H1 (cell line): ENCODE measurements at regions not wholly inside any gene's neighbourhood (a gene's known extent, or its start where the extent isn't known, plus 50 kb on each side); places are given as distances from the start of the nearest gene placed in this dataset.

ENCODE experiments used
- CTCF ChIA-PET: fragments of 300-600 bp; sonication (Branson Sonifier 250); formaldehyde crosslinking; loops from one replicate; lab custom pipeline; 2021; ENCODE audit not compliant: partially characterized antibody; lab: Charles Lee
- POLR2A ChIA-PET: fragments of 300-600 bp; sonication (Branson Sonifier 250); formaldehyde crosslinking; loops from one replicate; lab custom pipeline; 2021; ENCODE audit warnings: inconsistent platforms; ENCODE audit not compliant: partially characterized antibody; lab: Charles Lee
- DNase-seq, 2 experiments: peaks; one replicate each; pipeline versions ENCODE4 v3.0.0 to v3.0.0-alpha.2; 2010 to 2022; ENCODE audit warnings: low spot score in 2 of 2, low read depth in 1 of 2, mixed read lengths in 1 of 2
- FAIRE-seq: peaks from 2 replicates; lab custom pipeline; 2011; peaks lifted over from hg19 to GRCh38; lab: Jason Lieb, UNC
- H2AFZ ChIP-seq: 2 replicates; pipeline ENCODE4 v1.8.1; 2012; ENCODE audit warnings: low read length, inconsistent platforms
- H2AK5ac ChIP-seq: 2 replicates; pipeline ENCODE4 v1.6.1; 2013; ENCODE audit warnings: low read depth, low read length
- H2BK120ac ChIP-seq: replicated peaks from 2 replicates; pipeline ENCODE3; 2013; ENCODE audit warnings: low read depth, low read length, inconsistent platforms
- H2BK12ac ChIP-seq: 2 replicates; pipeline ENCODE4 v1.6.1; 2013; ENCODE audit warnings: low read depth, low read length
- H2BK15ac ChIP-seq: 2 replicates; pipeline ENCODE4 v1.6.1; 2013; ENCODE audit warnings: low read length
- H2BK20ac ChIP-seq: 2 replicates; pipeline ENCODE4 v1.6.1; 2013; ENCODE audit warnings: low read length
- H2BK5ac ChIP-seq: 2 replicates; pipeline ENCODE4 v1.6.1; 2013; ENCODE audit warnings: low read depth, low read length
- H3K14ac ChIP-seq: 2 replicates; pipeline ENCODE4 v1.6.1; 2013; ENCODE audit warnings: inconsistent platforms; ENCODE audit not compliant: insufficient read length
- H3K18ac ChIP-seq: 2 replicates; pipeline ENCODE4 v1.6.1; 2013; ENCODE audit warnings: low read length; ENCODE audit errors: extremely low read depth
- H3K23ac ChIP-seq: 2 replicates; pipeline ENCODE4 v1.6.1; 2013; ENCODE audit warnings: inconsistent platforms; ENCODE audit not compliant: insufficient read length
- H3K23me2 ChIP-seq: 2 replicates; pipeline ENCODE4 v1.6.1; 2013; ENCODE audit warnings: low read depth, low read length
- H3K27ac ChIP-seq: 2 replicates; pipeline ENCODE4 v1.6.1; 2011; ENCODE audit warnings: low read depth, low read length, inconsistent platforms
- H3K27me3 ChIP-seq, 4 experiments: replicated peaks in 1 of 4; 1 replicate in 1 of 4; 2 replicates in 3 of 4; pipeline versions ENCODE4 v1.6.1 to v1.8.1; 2011 to 2013; ENCODE audit warnings: low read length in 3 of 4, mild to moderate bottlenecking in 3 of 4, inconsistent platforms in 2 of 4, mixed read lengths in 2 of 4, moderate library complexity in 1 of 4; ENCODE audit not compliant: control insufficient read depth in 3 of 4, insufficient read depth in 3 of 4; ENCODE audit errors: extremely low read depth in 1 of 4
- H3K36me3 ChIP-seq, 4 experiments: 2 replicates each; pipeline versions ENCODE4 v1.6.1 to v1.8.1; 2011 to 2013; ENCODE audit warnings: mild to moderate bottlenecking in 4 of 4, low read length in 3 of 4, moderate library complexity in 2 of 4, control low read depth in 1 of 4, inconsistent platforms in 1 of 4; ENCODE audit not compliant: insufficient read depth in 4 of 4, control insufficient read depth in 2 of 4
- H3K4ac ChIP-seq: replicated peaks from 2 replicates; pipeline ENCODE3; 2013; ENCODE audit warnings: low read length, low read depth, mixed read lengths, inconsistent platforms; ENCODE audit not compliant: insufficient read length
- H3K4me1 ChIP-seq, 4 experiments: replicated peaks in 1 of 4; 1 replicate in 1 of 4; 2 replicates in 3 of 4; pipeline versions ENCODE4 v1.6.1 to v1.8.1; 2011 to 2013; ENCODE audit warnings: low read length in 3 of 4, inconsistent platforms in 2 of 4, mixed read lengths in 1 of 4; ENCODE audit not compliant: insufficient read depth in 4 of 4, control insufficient read depth in 3 of 4
- H3K4me2 ChIP-seq, 2 experiments: 2 replicates each; pipeline versions ENCODE4 v1.6.1 to v1.8.1; 2011 to 2013; ENCODE audit warnings: low read depth in 2 of 2, low read length in 2 of 2, control low read depth in 1 of 2, inconsistent platforms in 1 of 2, mild to moderate bottlenecking in 1 of 2; ENCODE audit not compliant: insufficient read depth in 1 of 2
- H3K4me3 ChIP-seq, 4 experiments: fragments of 200-600, 300-600 bp in 1 of 4; sonication (generic), shearing (Covaris generic), sonication (Bioruptor Twin) in 1 of 4; 2 replicates each; pipeline versions ENCODE4 v1.5.1 to v1.8.1; 2011 to 2016; ENCODE audit warnings: low read length in 4 of 4, low read depth in 3 of 4, control low read depth in 2 of 4, inconsistent platforms in 2 of 4, mild to moderate bottlenecking in 2 of 4, mixed read lengths in 1 of 4, moderate library complexity in 1 of 4; ENCODE audit not compliant: insufficient read depth in 2 of 4; ENCODE audit errors: extremely low read depth in 1 of 4
- H3K56ac ChIP-seq: replicated peaks from 2 replicates; pipeline ENCODE3; 2013; ENCODE audit warnings: low read depth, mild to moderate bottlenecking, mixed read lengths, low read length, inconsistent platforms; ENCODE audit not compliant: insufficient read length
- H3K79me1 ChIP-seq: 2 replicates; pipeline ENCODE4 v1.6.1; 2013; ENCODE audit warnings: low read depth, low read length, control low read depth
- H3K79me2 ChIP-seq, 2 experiments: 2 replicates each; pipeline versions ENCODE4 v1.6.1 to v1.8.1; 2012 to 2013; ENCODE audit warnings: low read length in 2 of 2, mild to moderate bottlenecking in 2 of 2, inconsistent platforms in 1 of 2; ENCODE audit not compliant: insufficient read depth in 2 of 2, control insufficient read depth in 1 of 2
- H3K9ac ChIP-seq, 4 experiments: replicated peaks in 1 of 4; 1 replicate in 1 of 4; 2 replicates in 3 of 4; pipeline versions ENCODE4 v1.6.1 to v1.8.1; 2011 to 2013; ENCODE audit warnings: low read depth in 3 of 4, low read length in 3 of 4, control low read depth in 2 of 4, mild to moderate bottlenecking in 2 of 4, moderate library complexity in 2 of 4, inconsistent platforms in 1 of 4; ENCODE audit errors: extremely low read depth in 1 of 4
- H3K9me3 ChIP-seq, 2 experiments: 2 replicates each; pipeline versions ENCODE4 v1.6.1 to v1.8.1; 2012 to 2013; ENCODE audit warnings: mild to moderate bottlenecking in 2 of 2, moderate library complexity in 2 of 2, control low read depth in 1 of 2, inconsistent platforms in 1 of 2, low read depth in 1 of 2, low read length in 1 of 2, mixed read lengths in 1 of 2; ENCODE audit not compliant: insufficient read depth in 2 of 2
- H4K20me1 ChIP-seq, 2 experiments: replicated peaks in 1 of 2; 2 replicates each; pipeline versions ENCODE3 to v1.8.1; 2011 to 2013; ENCODE audit warnings: inconsistent platforms in 2 of 2, low read length in 2 of 2, mild to moderate bottlenecking in 1 of 2; ENCODE audit not compliant: insufficient read depth in 2 of 2, control insufficient read depth in 1 of 2
- H4K5ac ChIP-seq: 2 replicates; pipeline ENCODE4 v1.6.1; 2013; ENCODE audit warnings: low read length, low read depth, mixed read lengths, inconsistent platforms; ENCODE audit not compliant: insufficient read length
- H4K8ac ChIP-seq: 2 replicates; pipeline ENCODE4 v1.8.0; 2013; ENCODE audit warnings: mild to moderate bottlenecking, moderate library complexity, low read length, inconsistent platforms; ENCODE audit not compliant: insufficient read depth; ENCODE audit errors: extremely low read depth
- H4K91ac ChIP-seq: replicated peaks from 2 replicates; pipeline ENCODE3; 2013; ENCODE audit warnings: low read length, mixed read lengths, inconsistent platforms; ENCODE audit not compliant: insufficient read length
- CBX5 ChIP-seq: fragments of 300-800, 300-1000 bp; sonication (generic); IDR thresholded peaks from 2 replicates; pipeline ENCODE4 v1.7.1; 2016; ENCODE audit warnings: antibody characterized with exemption, low read length, low read depth
- CHD1 ChIP-seq: IDR thresholded peaks from 2 replicates; pipeline ENCODE4 v1.6.1; 2012; ENCODE audit warnings: low read depth, low read length, improper control_type of control experiment
- CHD2 ChIP-seq: IDR thresholded peaks from 2 replicates; pipeline ENCODE4 v1.6.1; 2012; ENCODE audit warnings: low read length, improper control_type of control experiment
- FOSL1 ChIP-seq: IDR thresholded peaks from 2 replicates; pipeline ENCODE4 v1.6.1; 2011; ENCODE audit warnings: mild to moderate bottlenecking, low read depth, low read length, moderate library complexity; ENCODE audit not compliant: insufficient read depth
- JUN ChIP-seq: IDR thresholded peaks from 2 replicates; pipeline ENCODE4 v1.6.1; 2011; ENCODE audit warnings: low read depth, mild to moderate bottlenecking, improper control_type of control experiment, low read length
- KDM1A ChIP-seq: fragments of 200-600, 300-600 bp; sonication (generic); IDR thresholded peaks from 2 replicates; pipeline ENCODE4 v1.7.1; 2016; ENCODE audit warnings: mild to moderate bottlenecking, low read length, borderline replicate concordance
- NRF1 ChIP-seq: IDR thresholded peaks from 2 replicates; pipeline ENCODE4 v1.6.1; 2011; ENCODE audit warnings: mild to moderate bottlenecking, low read depth, low read length, improper control_type of control experiment
- RAD21 ChIP-seq, 2 experiments: IDR thresholded peaks in 1 of 2; conservative IDR thresholded peaks in 1 of 2; 2 replicates each; pipeline ENCODE4 v1.6.1; 2011; ENCODE audit warnings: low read depth in 2 of 2, low read length in 2 of 2, improper control_type of control experiment in 1 of 2, inconsistent platforms in 1 of 2, mild to moderate bottlenecking in 1 of 2, moderate library complexity in 1 of 2
- RBBP5 ChIP-seq: IDR thresholded peaks from 2 replicates; pipeline ENCODE4 v1.7.1; 2012; ENCODE audit warnings: low read depth, mild to moderate bottlenecking, inconsistent platforms, low read length, moderate library complexity, borderline replicate concordance
- RFX5 ChIP-seq: IDR thresholded peaks from 2 replicates; pipeline ENCODE4 v1.6.1; 2011; ENCODE audit warnings: low read depth, low read length, improper control_type of control experiment, borderline replicate concordance
- SP2 ChIP-seq: IDR thresholded peaks from 2 replicates; pipeline ENCODE4 v1.6.1; 2012; ENCODE audit warnings: mild to moderate bottlenecking, low read length, inconsistent platforms
- SRF ChIP-seq: IDR thresholded peaks from 2 replicates; pipeline ENCODE4 v1.6.1; 2011; ENCODE audit warnings: mild to moderate bottlenecking, low read depth, low read length, moderate library complexity
- WGBS, 2 experiments: shearing (Covaris generic) in 1 of 2; methylation state at CpG; one replicate each; pipeline versions ENCODE4 v1.1.6 to v1.1.7; 2013 to 2015; ENCODE audit warnings: low lambda C conversion rate in 2 of 2, mixed read lengths in 2 of 2, inconsistent platforms in 1 of 2, low coverage in 1 of 2, missing lambda C conversion rate in 1 of 2; ENCODE audit not compliant: insufficient replicate concordance in 2 of 2, insufficient coverage in 1 of 2, insufficient read length in 1 of 2; ENCODE audit errors: extremely low coverage in 1 of 2, missing lambda C conversion rate in 1 of 2; 5-methylcytosine and 5-hydroxymethylcytosine counted together
- TF ChIP-seq, protein P1 (sequence below): IDR thresholded peaks from 2 replicates; pipeline ENCODE4 v1.6.1; 2012; ENCODE audit warnings: inconsistent platforms
- TF ChIP-seq, protein P2 (sequence below): IDR thresholded peaks from 2 replicates; pipeline ENCODE4 v1.6.1; 2012; ENCODE audit warnings: inconsistent platforms

DNA sequence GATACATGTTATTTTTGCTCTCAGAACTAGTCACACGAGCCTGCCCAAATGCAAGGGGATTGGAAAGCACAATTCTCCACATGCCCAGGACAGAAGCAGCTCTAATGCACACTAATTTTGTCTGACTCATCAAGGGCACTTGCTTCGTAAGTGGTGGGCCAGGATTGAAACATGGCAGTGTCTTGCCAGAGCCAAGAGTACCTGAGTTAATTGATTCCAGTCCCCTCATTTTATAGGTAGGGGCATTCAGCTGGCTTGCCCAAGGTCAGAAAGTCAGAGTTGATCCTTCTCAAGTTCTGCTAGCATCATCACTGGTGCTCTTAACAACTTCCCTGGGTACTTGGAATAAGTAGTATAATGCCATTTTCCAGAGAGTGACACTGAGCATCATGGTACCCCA lies 356.1 kb downstream of the ZNF326 start:
- no peak overlapping the region for H3K4ac ChIP-seq
- no peaks in the 10 kb centered on the region for H3K79me1 ChIP-seq
- H3K23me2 ChIP-seq, result no peaks in the 10 kb centered on the region
- H2AK5ac ChIP-seq, result no peak overlapping the region
- H3K56ac ChIP-seq, result no peak overlapping the region
- no peaks in the 10 kb centered on the region for H4K20me1 ChIP-seq
- FAIRE-seq, result no peak
- no peaks in the 10 kb centered on the region for H3K36me3 ChIP-seq
- no peak overlapping the region for H4K5ac ChIP-seq
- ChIA-PET CTCF (interaction anchor here (1.0 to 1.2 kb wide), 4 partner anchors 10 to 198 kb away, joined by 3 to 4 read pairs (median 4); no protein-coding TSS in a partner anchor), POLR2A (no interaction called here)
- no peak overlapping the region for H2BK12ac ChIP-seq
- no peak overlapping the region for H2BK15ac ChIP-seq
- no peaks in the 10 kb centered on the region for H3K27me3 ChIP-seq
- no peaks in the 10 kb centered on the region for H3K79me2 ChIP-seq
- H2AFZ ChIP-seq, result no peak overlapping the region
- no peak overlapping the region for H3K4me3 ChIP-seq
- no peak overlapping the region for H2BK5ac ChIP-seq
- no peak for DNase-seq
- H2BK20ac ChIP-seq, result no peak overlapping the region
- no peak overlapping the region for H2BK120ac ChIP-seq
- H4K8ac ChIP-seq, result no peak overlapping the region
- no peak overlapping the region for H3K9ac ChIP-seq
- H3K9me3 ChIP-seq, result peaks cover 10 to 15% of the 10 kb centered on the region in 2 experiments; a peak in 3 of 4 replicates
- H3K27ac ChIP-seq, result no peak overlapping the region
- no peak overlapping the region for H3K23ac ChIP-seq
- H3K4me2 ChIP-seq, result no peak overlapping the region
- no peak overlapping the region for H3K14ac ChIP-seq
- H3K4me1 ChIP-seq, result no peaks in the 10 kb centered on the region
- no peak overlapping the region for H4K91ac ChIP-seq
- 77% methylated on average over 2 of the region's 2 CpGs; no CpG with 5 or more reads in 1 of the 2 experiments for WGBS, 2 experiments
- H3K18ac ChIP-seq, result no peak overlapping the region
- TF ChIP-seq JUN (no peak), FOSL1 (no peak), CBX5 (no peak), SP2 (no peak), CHD1 (no peak), SRF (no peak), CHD2 (no peak), RFX5 (no peak), RAD21 (IDR thresholded peaks at IDR 0.05 in 1 of 2, conservative IDR thresholded peaks at IDR 0.05 in 1 of 2; ENCODE audit: low read depth in 2 of 2, low read length in 2 of 2) (no peak), RBBP5 (no peak), NRF1 (no peak), KDM1A (no peak)
- TF ChIP-seq, protein P1, sequence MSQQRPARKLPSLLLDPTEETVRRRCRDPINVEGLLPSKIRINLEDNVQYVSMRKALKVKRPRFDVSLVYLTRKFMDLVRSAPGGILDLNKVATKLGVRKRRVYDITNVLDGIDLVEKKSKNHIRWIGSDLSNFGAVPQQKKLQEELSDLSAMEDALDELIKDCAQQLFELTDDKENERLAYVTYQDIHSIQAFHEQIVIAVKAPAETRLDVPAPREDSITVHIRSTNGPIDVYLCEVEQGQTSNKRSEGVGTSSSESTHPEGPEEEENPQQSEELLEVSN, result no peak
- TF ChIP-seq, protein P2, sequence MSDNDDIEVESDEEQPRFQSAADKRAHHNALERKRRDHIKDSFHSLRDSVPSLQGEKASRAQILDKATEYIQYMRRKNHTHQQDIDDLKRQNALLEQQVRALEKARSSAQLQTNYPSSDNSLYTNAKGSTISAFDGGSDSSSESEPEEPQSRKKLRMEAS, result no peak
